Inflammatory macrophage treated with lipopolysaccharide for 1 hour (primary cell): ENCODE measurements at regions not wholly inside any gene's neighbourhood (a gene's known extent, or its start where the extent isn't known, plus 50 kb on each side); places are given as distances from the start of the nearest gene placed in this dataset.
"Not testable (repeated sequence)": the region's sequence is repeated elsewhere in the genome, so short reads cannot be mapped to it uniquely, and the experiment has no call there.

ENCODE experiments used
- DNase-seq, 2 donors: peaks; one replicate each; pipeline ENCODE4 v3.0.0-alpha.2; 2020 to 2022

DNA sequence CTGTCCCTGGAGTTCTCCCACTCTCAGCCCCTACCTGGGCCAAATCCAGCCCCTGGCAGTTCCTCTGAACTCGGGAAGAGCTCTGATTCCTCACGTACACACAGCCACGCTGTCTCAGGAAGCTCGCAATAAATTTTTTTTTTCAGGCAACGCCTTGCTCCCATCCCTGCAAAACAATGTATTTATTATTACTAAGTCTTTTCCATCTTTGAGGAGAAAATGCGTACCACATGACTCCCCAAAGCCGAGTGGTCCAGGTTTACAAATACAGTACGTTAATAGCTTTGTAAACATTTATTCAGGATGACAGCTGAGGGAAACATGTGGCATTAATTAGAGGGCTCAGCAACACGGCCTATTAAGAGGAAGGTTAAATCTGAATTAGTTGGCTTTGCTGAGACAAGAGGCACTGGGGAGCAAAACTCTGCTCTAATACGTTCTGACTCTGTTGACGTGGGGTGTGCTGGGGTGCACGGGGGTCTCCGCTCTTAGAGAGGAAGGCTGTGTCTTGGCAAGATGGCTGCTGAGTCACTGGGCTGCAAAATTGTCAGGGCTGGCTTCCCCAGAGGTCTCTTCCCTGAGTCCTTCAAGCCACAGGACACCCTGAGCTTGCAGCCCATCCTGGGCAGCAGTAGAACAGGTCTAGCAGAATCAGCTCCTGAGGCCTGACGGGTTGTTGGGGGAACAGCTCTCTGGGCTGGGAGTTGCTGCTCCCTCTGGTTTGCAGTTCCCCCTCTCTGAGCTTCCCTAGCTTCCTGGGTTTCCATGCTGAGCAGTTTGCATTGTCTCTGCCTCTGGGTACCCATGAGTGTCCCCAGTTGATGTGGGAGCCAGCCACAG is 185.2 kb upstream of the TBX3 start:
- no peak for DNase-seq

DNA sequence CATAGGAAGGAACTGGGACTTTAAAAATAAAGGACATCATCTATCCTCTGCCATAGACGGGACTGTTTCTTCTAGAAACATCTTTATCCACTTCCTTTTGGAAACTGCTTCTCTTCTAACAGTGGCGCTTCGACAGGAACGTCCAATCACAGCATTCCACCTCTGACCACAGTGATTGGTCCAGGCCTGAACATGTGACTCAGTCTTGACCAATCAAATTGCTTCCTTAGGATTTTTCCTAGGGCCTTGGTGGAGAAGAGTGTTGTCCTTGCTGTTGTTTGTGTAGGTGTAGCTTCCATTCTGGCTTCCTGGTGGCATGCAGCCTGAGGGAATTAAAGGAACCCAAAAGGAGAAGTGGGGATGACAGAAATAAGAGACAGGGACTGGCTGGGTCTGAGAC is 182.4 kb upstream of the TBX3 start:
- DNase-seq = no peak

DNA sequence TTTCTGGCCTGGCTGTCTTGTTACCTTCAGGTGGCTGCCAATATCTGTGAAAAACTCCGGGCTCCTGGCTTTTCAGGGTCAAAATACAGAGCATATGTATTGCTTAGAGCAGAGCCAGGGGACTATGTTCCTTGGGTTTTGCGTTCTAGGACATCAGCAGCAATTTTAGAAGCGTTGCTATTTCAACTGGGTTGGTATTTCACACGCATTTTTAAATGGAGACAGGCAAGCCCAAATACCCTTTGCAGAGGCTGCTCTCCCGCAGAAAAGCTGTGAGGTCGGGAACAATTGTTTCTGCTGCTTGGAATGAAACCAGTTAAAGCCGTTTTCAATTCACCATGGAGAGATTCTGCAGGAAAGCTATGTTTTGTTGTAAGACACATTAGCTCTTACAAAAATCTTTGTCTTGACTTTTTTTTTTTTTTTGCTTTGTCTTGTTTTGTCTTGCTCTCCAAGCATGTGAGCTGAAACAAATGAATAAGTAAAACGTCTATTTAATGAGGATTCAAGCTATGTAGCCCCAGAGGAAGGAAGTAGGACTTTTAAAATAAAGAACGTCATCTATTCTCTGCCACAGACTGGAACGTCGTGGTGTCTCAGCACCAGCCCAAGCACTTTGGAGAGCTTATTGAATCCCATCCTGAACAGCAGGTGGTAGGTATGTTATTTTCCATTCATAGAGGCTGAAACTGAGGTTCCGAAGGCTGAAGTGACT is 181.0 kb upstream of the TBX3 start:
- no peak for DNase-seq

DNA sequence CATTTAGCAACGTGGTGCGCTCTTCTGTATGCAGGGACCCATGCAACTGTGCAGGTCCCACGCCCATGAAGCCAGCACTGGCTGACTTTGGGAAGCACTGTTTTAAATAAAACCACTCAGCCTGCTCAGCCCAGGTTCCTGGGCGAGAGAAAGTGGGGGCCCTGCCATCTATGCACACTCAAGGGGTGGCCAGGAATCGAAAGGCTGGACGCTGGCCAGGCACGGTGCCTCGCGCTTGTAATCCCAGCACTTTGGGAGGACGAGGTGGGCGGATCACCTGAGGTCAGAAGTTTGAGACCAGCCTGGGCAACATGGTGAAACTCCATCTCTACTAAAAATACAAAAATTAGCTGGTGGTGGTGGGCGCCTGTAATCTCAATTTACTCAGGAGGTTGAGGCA is 179.9 kb upstream of the TBX3 start:
- DNase-seq = no peak

DNA sequence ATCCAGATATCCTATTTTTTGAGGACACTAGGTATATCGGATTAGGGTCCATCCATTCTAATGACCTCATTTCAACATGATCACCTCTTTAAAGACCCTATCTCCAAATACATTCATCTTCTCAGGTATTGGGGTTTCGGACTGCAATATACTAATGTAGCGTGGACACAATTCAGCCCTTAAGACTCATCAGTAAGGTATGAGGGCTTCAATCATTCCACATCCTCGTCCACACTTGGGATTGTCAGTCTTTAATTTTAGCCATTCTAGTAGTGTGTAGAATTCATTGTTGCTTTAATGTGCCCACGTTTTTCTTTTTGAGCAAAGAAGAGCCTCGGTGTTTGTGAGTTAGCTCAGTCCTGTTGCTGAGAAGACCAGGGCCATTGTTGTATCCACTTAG is 177.0 kb upstream of the TBX3 start:
- no peak for DNase-seq

DNA sequence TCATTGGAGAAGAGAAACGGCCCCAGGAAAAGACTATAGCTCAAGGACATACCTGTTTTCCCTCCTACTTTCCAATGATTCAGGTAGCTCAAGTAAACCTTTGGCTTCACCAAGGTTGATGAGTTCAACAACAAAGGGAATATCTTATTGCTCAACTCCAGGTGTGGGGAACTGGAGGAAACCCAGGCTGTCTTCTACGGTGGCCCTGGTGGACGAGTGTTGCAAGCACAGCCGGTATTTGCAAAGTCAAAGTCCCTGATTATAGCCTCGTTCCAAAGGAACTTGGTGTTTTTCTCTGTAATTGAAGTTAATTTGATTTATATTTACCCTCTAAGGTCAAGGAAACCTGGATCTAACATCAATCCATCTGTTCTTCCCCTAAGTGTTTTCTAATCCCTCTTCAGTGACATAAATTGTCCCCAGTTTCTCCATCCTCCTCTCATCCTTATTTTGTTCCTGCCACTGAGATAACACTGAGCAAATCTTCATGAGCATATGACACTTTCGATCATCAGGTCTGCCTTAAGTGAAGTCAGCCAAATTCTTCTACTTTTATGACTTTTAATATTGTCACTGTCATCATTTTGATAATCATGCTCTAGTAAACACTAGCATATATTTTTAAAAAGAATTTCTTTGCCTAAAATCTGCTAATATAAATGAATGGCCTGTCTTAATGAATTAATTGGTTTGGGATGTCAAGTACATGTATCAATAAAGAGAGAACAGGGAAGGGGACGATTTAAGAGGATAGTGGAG is 174.6 kb upstream of the TBX3 start:
- no peak for DNase-seq

DNA sequence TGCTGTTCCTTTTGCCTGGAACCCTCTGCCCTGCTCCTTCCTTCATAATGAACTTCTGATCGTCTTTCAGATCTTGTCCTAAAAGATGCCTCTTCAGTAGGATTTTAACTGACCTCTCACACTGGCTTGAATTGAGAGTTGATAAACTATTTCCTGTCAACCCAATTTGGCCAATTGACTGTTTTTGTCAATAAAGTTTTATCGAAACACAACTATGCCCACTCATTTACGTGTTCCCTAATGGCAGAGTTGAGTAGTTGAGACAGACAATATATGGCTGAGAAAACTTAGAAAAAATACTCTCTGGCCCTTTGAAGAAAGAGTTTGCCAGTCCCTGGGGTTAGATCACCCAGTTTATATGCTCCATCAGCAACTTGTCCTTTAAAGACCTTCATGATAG is 171.7 kb upstream of the TBX3 start:
- no peak for DNase-seq

DNA sequence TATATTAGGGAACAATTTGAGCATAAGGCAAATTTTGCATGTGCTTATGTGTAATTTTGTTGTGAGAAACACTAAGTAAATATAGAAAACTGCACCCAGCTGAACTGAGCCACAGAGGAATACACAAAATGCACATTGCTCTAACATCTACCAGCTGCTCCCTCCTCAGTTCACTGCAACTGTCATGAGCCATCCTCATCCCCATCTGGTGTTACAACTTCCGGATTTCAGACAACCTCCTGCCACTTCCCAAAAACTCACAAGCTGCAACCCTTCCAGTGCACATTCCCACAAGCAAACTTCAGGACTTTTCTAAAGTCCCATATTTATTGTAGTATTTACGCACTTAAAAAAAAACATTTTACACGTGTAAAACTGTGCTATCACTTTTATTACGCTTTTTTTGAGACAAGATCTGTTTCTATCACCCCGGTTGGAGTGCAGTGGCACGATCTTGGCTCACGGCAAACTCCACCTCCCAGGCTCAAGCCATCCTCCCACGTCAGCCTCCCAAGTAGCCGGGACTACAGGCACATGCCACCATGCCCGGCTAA is 169.1 kb upstream of the TBX3 start:
- DNase-seq = no peak

DNA sequence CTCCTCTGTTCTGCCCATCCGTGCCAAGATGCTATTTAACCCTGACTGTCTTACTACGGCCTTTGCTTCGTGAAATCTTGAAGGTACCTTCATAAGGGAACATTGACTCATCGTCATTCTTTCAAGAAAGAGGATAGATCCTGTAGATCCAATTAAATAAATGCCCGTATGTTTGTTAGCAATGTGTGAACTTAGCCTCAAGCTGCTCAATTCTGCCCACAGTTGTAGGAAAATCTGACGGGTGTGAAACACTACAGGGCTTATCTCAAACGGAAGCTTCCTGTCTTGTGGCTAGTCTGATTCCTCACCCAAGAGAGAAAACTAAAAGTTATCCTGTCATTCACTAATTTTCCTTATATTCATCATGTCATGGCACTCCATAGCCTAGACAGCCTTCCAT is 168.0 kb upstream of the TBX3 start:
- DNase-seq = no peak

DNA sequence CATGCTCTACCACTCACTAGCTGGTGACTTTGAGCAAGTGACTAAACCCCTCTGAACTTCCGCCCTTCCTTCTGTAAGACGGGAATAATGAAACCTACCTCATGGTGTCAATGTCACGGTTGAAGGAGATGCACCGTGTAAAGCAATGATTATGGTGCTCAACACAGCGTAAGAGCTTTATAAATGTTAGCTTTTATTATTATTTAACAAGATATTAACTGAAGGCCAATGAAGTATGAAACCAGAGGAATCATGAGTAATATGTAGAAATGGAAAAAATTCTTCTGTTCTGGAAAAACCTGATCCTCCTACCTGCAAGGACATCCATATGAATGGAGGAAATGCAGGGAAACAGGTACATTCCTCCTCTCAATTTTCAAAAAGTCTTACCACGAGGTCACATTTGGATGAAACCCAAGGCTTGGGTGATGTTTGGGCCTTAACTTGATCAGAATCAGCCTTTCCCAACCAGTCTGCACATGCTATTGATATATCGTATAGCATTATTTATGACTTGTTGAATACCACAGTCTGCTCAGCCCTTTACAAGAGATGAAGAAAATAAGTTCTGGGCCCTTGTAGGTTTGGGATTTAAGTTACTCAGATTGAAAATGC is 166.8 kb upstream of the TBX3 start:
- DNase-seq = no peak

DNA sequence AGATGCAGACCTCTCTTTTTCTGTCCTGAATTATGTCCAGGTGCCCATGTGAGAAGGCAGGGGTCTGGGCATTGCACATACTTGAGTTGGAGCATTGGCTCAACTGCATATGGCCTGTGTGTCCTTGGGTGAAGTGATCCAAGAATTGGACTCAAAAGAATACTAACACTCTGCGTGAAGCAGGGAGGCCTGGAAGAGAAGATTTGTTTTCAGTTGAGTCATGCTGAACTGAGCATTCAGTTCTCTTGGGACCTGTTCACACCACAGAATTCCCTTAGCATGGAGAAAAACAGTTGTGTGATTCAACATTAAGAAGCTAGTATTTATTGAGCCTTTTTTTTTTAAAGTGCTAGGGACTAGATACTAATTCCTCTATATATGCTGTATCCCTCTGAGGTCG is 164.7 kb upstream of the TBX3 start:
- DNase-seq = no peak

DNA sequence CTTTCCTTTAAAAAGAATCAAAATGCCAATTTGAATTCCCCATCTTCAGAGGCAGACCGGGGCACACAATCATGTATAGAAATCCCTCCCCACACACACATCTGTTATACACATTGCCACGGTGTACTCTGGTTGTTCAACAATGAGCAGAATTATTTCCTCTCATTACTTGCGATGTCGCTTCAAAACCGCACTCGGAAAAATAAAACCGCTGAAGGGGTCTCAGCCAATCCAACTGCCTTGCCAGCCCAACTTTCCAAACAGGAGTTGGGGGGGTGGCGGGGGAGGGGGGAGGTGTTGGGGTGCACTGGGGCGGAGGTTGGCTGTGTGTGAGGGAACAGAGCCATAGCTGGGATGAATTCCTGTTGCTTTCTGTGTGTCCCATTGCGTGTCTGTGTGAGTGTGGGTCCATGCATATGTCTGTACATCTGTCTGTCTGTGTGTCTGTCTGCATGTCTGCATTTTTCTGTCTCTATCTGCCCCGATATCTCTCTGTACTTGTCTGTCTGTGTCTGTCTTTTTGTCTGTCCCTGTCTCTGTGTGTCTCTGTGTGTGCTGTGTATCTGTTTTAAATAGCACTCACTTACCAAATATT is 163.6 kb upstream of the TBX3 start:
- no peak for DNase-seq

DNA sequence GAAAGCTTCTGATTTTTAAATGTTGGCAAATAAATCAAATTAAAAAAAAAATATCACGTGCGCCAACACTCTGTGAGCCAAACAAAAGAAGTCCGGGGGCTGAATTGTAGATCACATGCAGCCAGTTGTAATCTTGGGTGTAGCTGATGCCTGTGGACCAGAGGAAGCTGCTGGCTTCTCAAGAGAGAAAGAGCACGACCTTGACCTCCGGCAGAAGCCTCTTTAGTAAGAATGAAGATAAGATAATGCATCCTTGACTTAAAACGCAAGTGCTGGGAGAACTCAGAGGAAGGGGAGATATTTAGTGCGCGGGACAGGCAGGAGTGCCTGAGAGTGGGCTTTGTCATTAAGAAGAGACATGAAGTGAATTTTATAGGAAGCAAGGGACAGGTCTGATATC is 162.8 kb upstream of the TBX3 start:
- DNase-seq = no peak

DNA sequence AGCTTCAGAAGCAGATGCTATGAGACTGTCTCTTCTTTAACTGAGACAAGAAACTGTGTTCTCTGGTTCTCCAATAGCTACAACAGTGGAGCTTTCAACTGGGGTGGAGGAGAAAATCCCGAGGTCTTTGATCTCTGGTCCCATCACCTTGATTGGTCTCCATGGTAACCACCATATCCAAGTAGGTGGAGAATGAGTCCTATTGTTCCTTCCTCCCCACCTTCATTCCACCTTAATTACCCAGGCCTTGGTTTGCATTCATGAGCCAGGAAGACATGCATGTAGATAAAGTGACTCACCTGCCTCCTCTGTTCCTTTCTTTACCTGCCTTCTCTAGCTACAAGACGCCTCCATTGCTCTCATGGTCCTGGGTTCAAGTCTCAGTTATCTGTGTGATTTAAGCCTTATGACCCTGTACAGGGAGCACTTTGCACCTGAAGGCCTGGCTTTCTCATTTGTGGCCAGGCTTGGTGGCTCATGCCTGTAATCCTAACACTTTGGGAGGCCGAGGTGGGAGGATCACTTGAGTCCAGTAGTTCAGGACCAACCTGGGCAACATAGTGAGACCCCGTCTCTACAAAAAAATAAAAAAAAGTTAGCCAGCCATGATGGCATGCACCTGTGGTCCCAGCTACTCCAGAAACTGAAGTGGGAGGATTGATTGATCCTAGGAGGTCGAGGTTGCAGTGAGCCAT is 157.7 kb upstream of the TBX3 start:
- DNase-seq = no peak

DNA sequence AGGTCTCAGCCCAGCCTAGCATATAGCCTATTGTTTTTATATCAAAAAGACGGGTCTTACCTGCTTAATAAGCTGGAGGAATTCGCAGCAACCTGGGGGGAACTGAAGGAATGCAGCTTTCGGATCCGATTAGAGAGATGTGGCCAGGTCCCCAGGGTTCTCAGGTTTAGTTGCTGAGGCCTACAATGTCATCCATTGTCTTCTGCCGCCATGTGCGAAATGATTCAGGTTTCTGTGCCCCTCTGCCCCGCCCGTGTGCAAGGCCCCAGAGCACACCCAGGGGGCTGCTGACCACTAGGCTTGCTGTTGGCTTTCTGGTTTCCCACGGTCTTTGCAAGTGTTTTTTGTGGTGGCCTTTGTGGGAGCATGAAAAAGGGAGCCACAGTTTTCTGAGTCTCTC is 154.5 kb upstream of the TBX3 start:
- no peak for DNase-seq

DNA sequence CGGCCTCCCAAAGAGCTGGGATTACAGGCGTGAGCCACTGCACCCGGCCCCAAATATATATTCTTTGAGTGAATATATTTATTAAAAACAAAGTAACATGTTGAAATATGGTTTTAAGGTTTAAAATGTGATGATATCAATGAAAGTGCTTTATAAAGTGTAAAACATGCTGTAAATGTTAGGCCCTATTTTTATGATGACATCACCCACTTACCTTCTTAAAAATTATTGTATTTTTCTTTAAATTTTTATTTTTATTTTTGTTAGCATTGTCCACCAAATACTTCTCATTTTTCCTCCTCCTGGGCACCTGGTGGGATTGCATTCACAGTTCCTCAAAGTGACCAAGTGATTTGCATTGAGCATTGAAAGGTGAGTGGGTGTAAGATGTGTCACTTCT is 152.6 kb upstream of the TBX3 start:
- DNase-seq = peak in 1 of 2 donors; percentile 43

DNA sequence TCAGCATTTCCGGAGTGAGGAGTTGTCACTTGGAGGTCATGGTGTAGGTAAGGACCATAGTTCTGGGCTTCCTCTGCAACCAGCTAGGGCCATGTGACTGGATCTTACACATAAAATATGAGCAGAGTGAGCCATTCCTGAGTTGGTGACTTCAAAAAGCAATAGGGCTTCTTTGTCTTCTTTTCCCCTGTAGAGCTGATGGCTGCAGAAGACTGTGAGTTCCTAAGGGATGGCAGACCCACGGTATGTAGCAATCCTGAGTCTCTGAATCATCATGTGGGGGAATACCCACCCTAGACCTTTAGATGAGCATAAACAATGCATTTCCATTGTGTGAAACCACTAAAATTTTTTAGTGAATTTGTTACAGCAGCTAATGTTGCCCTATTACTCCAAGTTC is 151.1 kb upstream of the TBX3 start:
- DNase-seq = peak; percentile 12 to 16

DNA sequence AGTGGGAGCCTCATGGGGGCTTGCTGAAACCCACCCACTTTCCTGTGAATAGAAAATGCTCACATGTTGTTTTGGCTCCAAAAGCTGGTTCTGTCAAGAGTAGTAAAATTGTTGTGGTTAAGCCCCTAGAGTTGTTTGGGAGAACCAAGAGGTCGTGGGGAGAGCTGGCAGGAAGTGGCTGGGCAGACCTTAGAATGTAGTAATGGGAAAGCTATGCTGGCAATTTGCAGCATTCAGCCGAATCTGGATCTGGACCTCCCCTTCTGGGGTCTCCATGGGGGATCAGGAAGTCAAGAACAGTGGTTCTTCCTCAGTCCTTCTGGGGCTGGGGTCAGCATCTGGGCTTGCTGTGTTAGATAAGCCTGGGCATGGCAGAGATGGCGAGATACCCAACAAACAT is 150.6 kb upstream of the TBX3 start:
- DNase-seq = no peak

DNA sequence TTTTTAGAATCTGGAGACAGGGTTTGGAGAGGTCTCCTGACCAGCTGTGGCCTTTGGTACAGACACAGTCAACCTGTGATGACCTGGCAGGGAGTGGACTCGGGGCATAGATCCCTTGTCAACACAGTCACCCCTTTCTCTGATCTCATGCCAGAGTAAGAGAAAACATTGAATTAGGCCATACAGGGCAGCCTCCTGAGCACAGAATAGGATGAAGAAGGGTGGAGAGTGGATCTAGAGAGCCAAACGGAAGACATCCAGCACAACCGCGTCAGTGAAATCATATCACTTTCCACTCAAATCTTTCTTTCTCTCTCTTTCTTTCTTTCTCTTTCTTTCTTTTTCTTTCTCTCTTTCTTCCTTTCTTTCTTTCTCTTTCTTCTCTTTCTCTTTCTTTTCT is 145.9 kb upstream of the TBX3 start:
- no peak for DNase-seq

DNA sequence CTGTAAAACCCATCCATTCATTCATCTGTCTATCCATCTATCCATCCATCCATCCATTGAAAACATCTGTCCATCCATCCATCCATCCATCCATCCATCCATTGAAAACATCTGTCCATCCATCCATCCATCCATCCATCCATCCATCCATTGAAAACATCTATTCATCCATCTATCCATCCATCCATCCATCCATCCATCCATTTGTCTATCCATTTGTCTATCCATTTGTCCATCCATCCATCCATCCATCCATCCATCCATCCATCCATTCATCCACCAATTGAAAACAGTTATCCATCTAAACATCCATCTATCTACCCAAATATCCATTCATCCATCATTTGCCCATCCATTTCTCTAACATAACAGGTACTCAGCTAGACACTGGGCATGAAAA is 145.3 kb upstream of the TBX3 start:
- not testable (repeated sequence) for DNase-seq

DNA sequence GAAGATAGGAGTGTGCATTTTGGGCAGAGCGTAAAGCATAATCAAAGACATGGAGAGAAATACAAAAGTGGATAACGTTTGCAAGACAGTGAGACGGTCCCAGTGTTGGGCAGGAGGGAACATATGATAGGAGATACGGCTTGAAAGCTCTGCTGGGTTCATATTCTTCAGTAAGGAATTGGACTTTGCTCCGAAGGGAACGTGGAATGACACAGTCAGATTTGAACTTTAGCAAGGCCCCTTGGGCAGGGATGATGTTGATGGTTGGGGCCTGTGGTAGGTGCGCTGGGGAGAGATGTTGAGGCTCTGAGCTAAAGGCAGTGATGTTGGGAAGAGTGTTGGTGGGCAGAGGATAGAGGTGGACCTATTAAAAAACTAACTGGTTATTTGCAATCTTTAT is 143.5 kb upstream of the TBX3 start:
- DNase-seq = no peak

DNA sequence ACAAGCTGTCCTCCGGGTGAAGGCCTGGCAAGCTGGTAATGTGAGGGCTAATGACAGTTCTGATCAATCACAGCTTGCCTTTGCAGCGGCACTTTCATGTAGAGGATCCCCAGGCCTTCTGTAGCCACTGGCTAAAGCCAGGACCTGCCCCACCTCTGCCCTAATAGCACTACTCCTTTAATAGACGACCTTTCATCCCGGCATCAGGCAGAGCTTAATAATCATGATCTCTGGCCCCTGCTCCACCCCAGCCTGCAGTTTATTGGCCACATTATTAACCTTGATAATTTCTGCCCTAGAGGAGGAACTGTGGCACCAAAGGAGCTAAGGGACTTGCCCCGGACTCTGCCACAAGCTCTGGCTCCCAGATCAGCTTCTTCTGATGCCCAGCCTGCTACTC is 142.3 kb upstream of the TBX3 start:
- no peak for DNase-seq
